ENCODE measurements at regions not wholly inside any gene's neighbourhood (a gene's known extent, or its start where the extent isn't known, plus 50 kb on each side); places are given as distances from the start of the nearest gene placed in this dataset.
A peak's percentile ranks its signal among the peaks of the same experiment; 100 is the strongest.

GRCh38 chr11:69999721-70000120 lies 78.4 kb upstream of the ANO1 start:
- no peak for DNase-seq (ENCODE audit: low read depth)

GRCh38 chr11:70000228-70000627 lies 77.9 kb upstream of the ANO1 start:
- no peak for DNase-seq (ENCODE audit: low read depth)

- DNase-seq (ENCODE audit: low read depth), result no peak
Measured at GRCh38 chr11:70001246-70001645, 76.9 kb upstream of the ANO1 start.

- no peak for DNase-seq (ENCODE audit: low read depth)
Measured at GRCh38 chr11:70002433-70002832, 75.7 kb upstream of the ANO1 start.

- DNase-seq (ENCODE audit: low read depth), result peak; percentile 88
Measured at GRCh38 chr11:70005107-70005818, 72.9 kb upstream of the ANO1 start.

GRCh38 chr11:70007796-70008195 lies 70.3 kb upstream of the ANO1 start:
- no peak for DNase-seq (ENCODE audit: low read depth)

- DNase-seq (ENCODE audit: low read depth), result no peak
Measured at GRCh38 chr11:70010774-70011173, 67.3 kb upstream of the ANO1 start.

- DNase-seq (ENCODE audit: low read depth), result no peak
Measured at GRCh38 chr11:70012134-70012733, 65.9 kb upstream of the ANO1 start.

GRCh38 chr11:70014291-70014690 lies 63.8 kb upstream of the ANO1 start:
- DNase-seq (ENCODE audit: low read depth), result no peak

GRCh38 chr11:70016666-70017367 lies 61.3 kb upstream of the ANO1 start:
- DNase-seq (ENCODE audit: low read depth), result peak; percentile 13

GRCh38 chr11:70018816-70019215 lies 59.3 kb upstream of the ANO1 start:
- DNase-seq (ENCODE audit: low read depth), result no peak

GRCh38 chr11:70019576-70020011 lies 58.5 kb upstream of the ANO1 start:
- DNase-seq (ENCODE audit: low read depth), result no peak

GRCh38 chr11:70020336-70021214 lies 57.5 kb upstream of the ANO1 start:
- DNase-seq (ENCODE audit: low read depth), result no peak

GRCh38 chr11:70021586-70021985 lies 56.5 kb upstream of the ANO1 start:
- no peak for DNase-seq (ENCODE audit: low read depth)

- no peak for DNase-seq (ENCODE audit: low read depth)
Measured at GRCh38 chr11:70024036-70024772, 53.9 kb upstream of the ANO1 start.

- DNase-seq (ENCODE audit: low read depth), result no peak
Measured at GRCh38 chr11:70024773-70025045, 53.4 kb upstream of the ANO1 start.

GRCh38 chr11:70025308-70025707 lies 52.8 kb upstream of the ANO1 start:
- no peak for DNase-seq (ENCODE audit: low read depth)

- no peak for DNase-seq (ENCODE audit: low read depth)
Measured at GRCh38 chr11:70026012-70026411, 52.1 kb upstream of the ANO1 start.

- DNase-seq (ENCODE audit: low read depth), result no peak
Measured at GRCh38 chr11:70026726-70027125, 51.4 kb upstream of the ANO1 start.

- no peak for DNase-seq (ENCODE audit: low read depth)
Measured at GRCh38 chr11:70027451-70027850, 50.7 kb upstream of the ANO1 start.

GRCh38 chr11:70028147-70028855 lies 49.8 kb upstream of the ANO1 start:
- no peak for DNase-seq (ENCODE audit: low read depth)

All from fibroblast of gingiva (primary cell).